ENCODE measurements at regions not wholly inside any gene's neighbourhood (a gene's known extent, or its start where the extent isn't known, plus 50 kb on each side); places are given as distances from the start of the nearest gene placed in this dataset.

GRCh38 chr2:12286347-12286746 is 430.4 kb upstream of the TRIB2 start:
- no peaks in the 10 kb centered on the region for H3K9me3 ChIP-seq (ENCODE audit: insufficient read depth, low read length, severe bottlenecking)
- H3K27me3 ChIP-seq (ENCODE audit: insufficient read depth, low read length, poor library complexity), result no peaks in the 10 kb centered on the region
- H3K9ac ChIP-seq (ENCODE audit: low read depth, low read length), result no peak overlapping the region
- no peak overlapping the region for H2AFZ ChIP-seq (ENCODE audit: low read depth, low read length)
- no peaks in the 10 kb centered on the region for H4K20me1 ChIP-seq (ENCODE audit: insufficient read depth, low read length)
- DNase-seq (no peak), ATAC-seq (ENCODE audit: insufficient read depth, low read depth) (no peak)
- H3K79me2 ChIP-seq (ENCODE audit: insufficient read depth, low read length), result no peaks in the 10 kb centered on the region
- H3K4me1 ChIP-seq (ENCODE audit: insufficient read depth, low read length), result no peaks in the 10 kb centered on the region
- H3K4me3 ChIP-seq (ENCODE audit: low read depth in 1 of 2, low read length in 2 of 2), result no peak overlapping the region
- H3K27ac ChIP-seq (ENCODE audit: low read length), result no peak overlapping the region
- no peaks in the 10 kb centered on the region for H3K36me3 ChIP-seq (ENCODE audit: insufficient read depth, low read length)
- no peak overlapping the region for H3K4me2 ChIP-seq (ENCODE audit: insufficient read depth, low read length)
- TF ChIP-seq, protein P1, sequence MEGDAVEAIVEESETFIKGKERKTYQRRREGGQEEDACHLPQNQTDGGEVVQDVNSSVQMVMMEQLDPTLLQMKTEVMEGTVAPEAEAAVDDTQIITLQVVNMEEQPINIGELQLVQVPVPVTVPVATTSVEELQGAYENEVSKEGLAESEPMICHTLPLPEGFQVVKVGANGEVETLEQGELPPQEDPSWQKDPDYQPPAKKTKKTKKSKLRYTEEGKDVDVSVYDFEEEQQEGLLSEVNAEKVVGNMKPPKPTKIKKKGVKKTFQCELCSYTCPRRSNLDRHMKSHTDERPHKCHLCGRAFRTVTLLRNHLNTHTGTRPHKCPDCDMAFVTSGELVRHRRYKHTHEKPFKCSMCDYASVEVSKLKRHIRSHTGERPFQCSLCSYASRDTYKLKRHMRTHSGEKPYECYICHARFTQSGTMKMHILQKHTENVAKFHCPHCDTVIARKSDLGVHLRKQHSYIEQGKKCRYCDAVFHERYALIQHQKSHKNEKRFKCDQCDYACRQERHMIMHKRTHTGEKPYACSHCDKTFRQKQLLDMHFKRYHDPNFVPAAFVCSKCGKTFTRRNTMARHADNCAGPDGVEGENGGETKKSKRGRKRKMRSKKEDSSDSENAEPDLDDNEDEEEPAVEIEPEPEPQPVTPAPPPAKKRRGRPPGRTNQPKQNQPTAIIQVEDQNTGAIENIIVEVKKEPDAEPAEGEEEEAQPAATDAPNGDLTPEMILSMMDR (IDR thresholded peaks at IDR 0.05; ENCODE audit: borderline replicate concordance, extremely low read depth, low read length, poor library complexity, severe bottlenecking), result no peak
- TF ChIP-seq EZH2 (IDR thresholded peaks at IDR 0.05; ENCODE audit: borderline replicate concordance, low read depth, low read length, severe bottlenecking), result no peak

DNA sequence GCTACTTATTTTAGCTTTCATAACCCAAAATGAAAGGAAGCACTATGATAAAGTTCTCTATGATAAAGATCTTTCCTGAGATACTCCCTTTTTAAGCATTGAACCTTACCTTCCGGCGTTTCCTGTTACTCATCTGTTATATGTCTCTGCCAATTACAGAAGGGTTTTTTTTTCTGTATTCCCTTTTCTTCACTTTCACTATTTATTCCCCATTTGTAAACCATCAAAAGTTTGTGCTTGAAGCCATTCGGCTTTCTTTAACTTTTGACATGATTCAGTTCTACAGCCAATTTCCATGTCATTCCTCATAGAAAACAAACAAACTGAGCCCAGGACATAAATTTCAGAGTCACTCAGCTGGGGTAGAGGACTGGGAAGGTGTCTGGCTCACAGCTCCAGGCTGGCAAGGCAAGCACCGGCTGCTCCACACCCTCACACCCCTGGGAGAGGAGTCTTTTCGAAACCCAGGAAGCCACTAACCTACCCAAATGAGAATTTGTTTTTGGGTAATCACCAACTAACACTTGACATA is 429.4 kb upstream of the TRIB2 start:
- no peak for ATAC-seq (ENCODE audit: insufficient read depth, low read depth)
- Histone ChIP-seq H3K4me2 (ENCODE audit: insufficient read depth, low read length) (no peak overlapping the region), H3K4me1 (ENCODE audit: insufficient read depth, low read length) (no peaks in the 10 kb centered on the region), H2AFZ (ENCODE audit: low read depth, low read length) (no peak overlapping the region), H3K79me2 (ENCODE audit: insufficient read depth, low read length) (no peaks in the 10 kb centered on the region), H3K9ac (ENCODE audit: low read depth, low read length) (no peak overlapping the region), H3K27me3 (ENCODE audit: insufficient read depth, low read length, poor library complexity) (no peaks in the 10 kb centered on the region), H3K9me3 (ENCODE audit: insufficient read depth, low read length, severe bottlenecking) (no peaks in the 10 kb centered on the region), H3K4me3 (ENCODE audit: low read depth in 1 of 2, low read length in 2 of 2) (no peak overlapping the region), H3K36me3 (ENCODE audit: insufficient read depth, low read length) (no peaks in the 10 kb centered on the region), H3K27ac (ENCODE audit: low read length) (no peak overlapping the region), H4K20me1 (ENCODE audit: insufficient read depth, low read length) (no peaks in the 10 kb centered on the region)
- TF ChIP-seq, protein P1 (IDR thresholded peaks at IDR 0.05; ENCODE audit: borderline replicate concordance, extremely low read depth, low read length, poor library complexity, severe bottlenecking), result no peak
- no peak for TF ChIP-seq EZH2 (IDR thresholded peaks at IDR 0.05; ENCODE audit: borderline replicate concordance, low read depth, low read length, severe bottlenecking)
- no peak for DNase-seq

- no peaks in the 10 kb centered on the region for H3K9me3 ChIP-seq (ENCODE audit: insufficient read depth, low read length, severe bottlenecking)
- H3K4me1 ChIP-seq (ENCODE audit: insufficient read depth, low read length), result no peaks in the 10 kb centered on the region
- no peaks in the 10 kb centered on the region for H4K20me1 ChIP-seq (ENCODE audit: insufficient read depth, low read length)
- H3K27ac ChIP-seq (ENCODE audit: low read length), result no peak overlapping the region
- no peaks in the 10 kb centered on the region for H3K79me2 ChIP-seq (ENCODE audit: insufficient read depth, low read length)
- no peak overlapping the region for H2AFZ ChIP-seq (ENCODE audit: low read depth, low read length)
- TF ChIP-seq, protein P1 (IDR thresholded peaks at IDR 0.05; ENCODE audit: borderline replicate concordance, extremely low read depth, low read length, poor library complexity, severe bottlenecking), result no peak
- ATAC-seq (ENCODE audit: insufficient read depth, low read depth) (peak; percentile 42; the same call in 1 of the 3 replicates), DNase-seq (no peak)
- H3K4me3 ChIP-seq (ENCODE audit: low read depth in 1 of 2, low read length in 2 of 2), result no peak overlapping the region
- H3K4me2 ChIP-seq (ENCODE audit: insufficient read depth, low read length), result no peak overlapping the region
- H3K9ac ChIP-seq (ENCODE audit: low read depth, low read length), result no peak overlapping the region
- H3K27me3 ChIP-seq (ENCODE audit: insufficient read depth, low read length, poor library complexity), result no peaks in the 10 kb centered on the region
- H3K36me3 ChIP-seq (ENCODE audit: insufficient read depth, low read length), result no peaks in the 10 kb centered on the region
Measured at GRCh38 chr2:12288048-12288447, 428.7 kb upstream of the TRIB2 start.
